ENCODE measurements at regions not wholly inside any gene's neighbourhood (a gene's known extent, or its start where the extent isn't known, plus 50 kb on each side); places are given as distances from the start of the nearest gene placed in this dataset.

- H3K27ac ChIP-seq (ENCODE audit: insufficient read depth, low read length, poor library complexity, severe bottlenecking), result no peak overlapping the region
- no peaks in the 10 kb centered on the region for H3K27me3 ChIP-seq (replicated peaks; ENCODE audit: control insufficient read depth, insufficient read depth, low read length, poor library complexity, severe bottlenecking)
- no peaks in the 10 kb centered on the region for H3K36me3 ChIP-seq (ENCODE audit: control insufficient read depth, insufficient read depth, low read length)
- H3K4me1 ChIP-seq (ENCODE audit: control insufficient read depth, insufficient read depth, low read length, poor library complexity, severe bottlenecking), result no peaks in the 10 kb centered on the region
- no peak for DNase-seq
- H3K9me3 ChIP-seq (ENCODE audit: control insufficient read depth, low read length), result no peaks in the 10 kb centered on the region
- H3K4me3 ChIP-seq (ENCODE audit: insufficient read depth, low read depth, low read length, poor library complexity, severe bottlenecking), result no peak overlapping the region
Observed at GRCh38 chr17:62180772-62181171, 115.7 kb upstream of the MED13 start.

- DNase-seq, result no peak
- no peak overlapping the region for H3K27ac ChIP-seq (ENCODE audit: insufficient read depth, low read length, poor library complexity, severe bottlenecking)
Observed at GRCh38 chr17:62179525-62180161, 114.6 kb upstream of the MED13 start.

GRCh38 chr17:62178579-62178978 lies 113.5 kb upstream of the MED13 start:
- Histone ChIP-seq H3K4me1 (ENCODE audit: control insufficient read depth, insufficient read depth, low read length, poor library complexity, severe bottlenecking) (no peaks in the 10 kb centered on the region), H3K27ac (ENCODE audit: insufficient read depth, low read length, poor library complexity, severe bottlenecking) (no peak overlapping the region), H3K27me3 (replicated peaks; ENCODE audit: control insufficient read depth, insufficient read depth, low read length, poor library complexity, severe bottlenecking) (no peaks in the 10 kb centered on the region), H3K9me3 (ENCODE audit: control insufficient read depth, low read length) (no peaks in the 10 kb centered on the region), H3K36me3 (ENCODE audit: control insufficient read depth, insufficient read depth, low read length) (no peaks in the 10 kb centered on the region), H3K4me3 (ENCODE audit: insufficient read depth, low read depth, low read length, poor library complexity, severe bottlenecking) (no peak overlapping the region)
- no peak for DNase-seq

More at GRCh38 chr17:62179525-62180161, 114.6 kb upstream of the MED13 start:
- no peaks in the 10 kb centered on the region for H3K36me3 ChIP-seq (ENCODE audit: control insufficient read depth, insufficient read depth, low read length)
- H3K27me3 ChIP-seq (replicated peaks; ENCODE audit: control insufficient read depth, insufficient read depth, low read length, poor library complexity, severe bottlenecking), result no peaks in the 10 kb centered on the region
- no peaks in the 10 kb centered on the region for H3K9me3 ChIP-seq (ENCODE audit: control insufficient read depth, low read length)
- H3K4me3 ChIP-seq (ENCODE audit: insufficient read depth, low read depth, low read length, poor library complexity, severe bottlenecking), result no peak overlapping the region
- no peaks in the 10 kb centered on the region for H3K4me1 ChIP-seq (ENCODE audit: control insufficient read depth, insufficient read depth, low read length, poor library complexity, severe bottlenecking)

- H3K4me3 ChIP-seq (ENCODE audit: insufficient read depth, low read depth, low read length, poor library complexity, severe bottlenecking), result no peak overlapping the region
- no peaks in the 10 kb centered on the region for H3K9me3 ChIP-seq (ENCODE audit: control insufficient read depth, low read length)
- no peak overlapping the region for H3K27ac ChIP-seq (ENCODE audit: insufficient read depth, low read length, poor library complexity, severe bottlenecking)
- H3K27me3 ChIP-seq (replicated peaks; ENCODE audit: control insufficient read depth, insufficient read depth, low read length, poor library complexity, severe bottlenecking), result no peaks in the 10 kb centered on the region
- no peak for DNase-seq
- H3K4me1 ChIP-seq (ENCODE audit: control insufficient read depth, insufficient read depth, low read length, poor library complexity, severe bottlenecking), result no peaks in the 10 kb centered on the region
- H3K36me3 ChIP-seq (ENCODE audit: control insufficient read depth, insufficient read depth, low read length), result no peaks in the 10 kb centered on the region
Observed at GRCh38 chr17:62172492-62173291, 107.6 kb upstream of the MED13 start.

- Histone ChIP-seq H3K9me3 (ENCODE audit: control insufficient read depth, low read length) (no peaks in the 10 kb centered on the region), H3K27me3 (replicated peaks; ENCODE audit: control insufficient read depth, insufficient read depth, low read length, poor library complexity, severe bottlenecking) (no peaks in the 10 kb centered on the region), H3K36me3 (ENCODE audit: control insufficient read depth, insufficient read depth, low read length) (no peaks in the 10 kb centered on the region), H3K4me3 (ENCODE audit: insufficient read depth, low read depth, low read length, poor library complexity, severe bottlenecking) (no peak overlapping the region), H3K27ac (ENCODE audit: insufficient read depth, low read length, poor library complexity, severe bottlenecking) (no peak overlapping the region), H3K4me1 (ENCODE audit: control insufficient read depth, insufficient read depth, low read length, poor library complexity, severe bottlenecking) (no peaks in the 10 kb centered on the region)
- DNase-seq, result no peak
Observed at GRCh38 chr17:62167076-62167475, 102.0 kb upstream of the MED13 start.

GRCh38 chr17:62164747-62165722 lies 100.0 kb upstream of the MED13 start:
- no peaks in the 10 kb centered on the region for H3K27me3 ChIP-seq (replicated peaks; ENCODE audit: control insufficient read depth, insufficient read depth, low read length, poor library complexity, severe bottlenecking)
- H3K9me3 ChIP-seq (ENCODE audit: control insufficient read depth, low read length), result no peaks in the 10 kb centered on the region
- H3K4me3 ChIP-seq (ENCODE audit: insufficient read depth, low read depth, low read length, poor library complexity, severe bottlenecking), result no peak overlapping the region
- DNase-seq, result no peak
- no peak overlapping the region for H3K27ac ChIP-seq (ENCODE audit: insufficient read depth, low read length, poor library complexity, severe bottlenecking)
- H3K4me1 ChIP-seq (ENCODE audit: control insufficient read depth, insufficient read depth, low read length, poor library complexity, severe bottlenecking), result no peaks in the 10 kb centered on the region
- H3K36me3 ChIP-seq (ENCODE audit: control insufficient read depth, insufficient read depth, low read length), result no peaks in the 10 kb centered on the region

GRCh38 chr17:62163847-62164246 lies 98.8 kb upstream of the MED13 start:
- no peak for DNase-seq
- Histone ChIP-seq H3K4me1 (ENCODE audit: control insufficient read depth, insufficient read depth, low read length, poor library complexity, severe bottlenecking) (no peaks in the 10 kb centered on the region), H3K27me3 (replicated peaks; ENCODE audit: control insufficient read depth, insufficient read depth, low read length, poor library complexity, severe bottlenecking) (no peaks in the 10 kb centered on the region), H3K36me3 (ENCODE audit: control insufficient read depth, insufficient read depth, low read length) (no peaks in the 10 kb centered on the region), H3K27ac (ENCODE audit: insufficient read depth, low read length, poor library complexity, severe bottlenecking) (no peak overlapping the region), H3K9me3 (ENCODE audit: control insufficient read depth, low read length) (no peaks in the 10 kb centered on the region), H3K4me3 (ENCODE audit: insufficient read depth, low read depth, low read length, poor library complexity, severe bottlenecking) (no peak overlapping the region)

GRCh38 chr17:62162898-62163297 lies 97.8 kb upstream of the MED13 start:
- H3K4me3 ChIP-seq (ENCODE audit: insufficient read depth, low read depth, low read length, poor library complexity, severe bottlenecking), result no peak overlapping the region
- H3K36me3 ChIP-seq (ENCODE audit: control insufficient read depth, insufficient read depth, low read length), result no peaks in the 10 kb centered on the region
- H3K27ac ChIP-seq (ENCODE audit: insufficient read depth, low read length, poor library complexity, severe bottlenecking), result no peak overlapping the region
- H3K27me3 ChIP-seq (replicated peaks; ENCODE audit: control insufficient read depth, insufficient read depth, low read length, poor library complexity, severe bottlenecking), result no peaks in the 10 kb centered on the region
- no peaks in the 10 kb centered on the region for H3K9me3 ChIP-seq (ENCODE audit: control insufficient read depth, low read length)
- DNase-seq, result no peak
- H3K4me1 ChIP-seq (ENCODE audit: control insufficient read depth, insufficient read depth, low read length, poor library complexity, severe bottlenecking), result no peaks in the 10 kb centered on the region

GRCh38 chr17:62161405-62162148 lies 96.5 kb upstream of the MED13 start:
- H3K9me3 ChIP-seq (ENCODE audit: control insufficient read depth, low read length), result no peaks in the 10 kb centered on the region
- no peak overlapping the region for H3K4me3 ChIP-seq (ENCODE audit: insufficient read depth, low read depth, low read length, poor library complexity, severe bottlenecking)
- no peaks in the 10 kb centered on the region for H3K36me3 ChIP-seq (ENCODE audit: control insufficient read depth, insufficient read depth, low read length)
- DNase-seq, result no peak
- H3K27ac ChIP-seq (ENCODE audit: insufficient read depth, low read length, poor library complexity, severe bottlenecking), result no peak overlapping the region
- H3K4me1 ChIP-seq (ENCODE audit: control insufficient read depth, insufficient read depth, low read length, poor library complexity, severe bottlenecking), result no peaks in the 10 kb centered on the region
- no peaks in the 10 kb centered on the region for H3K27me3 ChIP-seq (replicated peaks; ENCODE audit: control insufficient read depth, insufficient read depth, low read length, poor library complexity, severe bottlenecking)
